Endothelial cell of umbilical vein (primary cell): ENCODE measurements at regions not wholly inside any gene's neighbourhood (a gene's known extent, or its start where the extent isn't known, plus 50 kb on each side); places are given as distances from the start of the nearest gene placed in this dataset.

Source experiments
- BruUV-seq: library from RNA; stranded (reverse); fragments of 400-500 nt; replicated peaks from 2 replicates; lab custom pipeline; 2021; lab: Mats Ljungman, UMichigan
- CTCF ChIA-PET: fragments of 300-600, 350-600 bp; sonication (Branson Sonifier 250); formaldehyde crosslinking; loops from one replicate; lab custom pipeline; 2021; ENCODE audit warnings: antibody characterized with exemption, inconsistent platforms; lab: Charles Lee
- POLR2A ChIA-PET: fragments of 300-600, 350-600 bp; sonication (Branson Sonifier 250); formaldehyde crosslinking; loops from one replicate; lab custom pipeline; 2021; ENCODE audit warnings: antibody characterized with exemption, inconsistent platforms; lab: Charles Lee
- DNase-seq: peaks from one replicate; pipeline ENCODE4 v3.0.0-alpha.2; 2011; ENCODE audit warnings: low read depth, low spot score
- FAIRE-seq: peaks from 2 replicates; lab custom pipeline; 2011; peaks lifted over from hg19 to GRCh38; lab: Jason Lieb, UNC
- H2AFZ ChIP-seq: 2 replicates; pipeline ENCODE4 v1.6.0; 2012; ENCODE audit warnings: low read depth, low read length, control low read depth, inconsistent platforms
- H3K27ac ChIP-seq: 2 replicates; pipeline ENCODE4 v1.5.1; 2011; ENCODE audit warnings: low read depth, mild to moderate bottlenecking, control low read depth, low read length, moderate library complexity; ENCODE audit not compliant: insufficient read depth
- H3K27me3 ChIP-seq, 2 experiments: 2 replicates each; pipeline versions ENCODE4 v1.6.0 to v1.6.1; 2011; ENCODE audit warnings: low read length in 2 of 2, mixed read lengths in 1 of 2; ENCODE audit not compliant: control insufficient read depth in 2 of 2, insufficient read depth in 2 of 2
- H3K36me3 ChIP-seq, 2 experiments: 2 replicates in 1 of 2; 3 replicates in 1 of 2; pipeline ENCODE4 v1.5.1; 2011; ENCODE audit warnings: low read length in 2 of 2, mild to moderate bottlenecking in 1 of 2, moderate library complexity in 1 of 2; ENCODE audit not compliant: control insufficient read depth in 2 of 2, insufficient read depth in 2 of 2; ENCODE audit errors: extremely low read depth in 1 of 2
- H3K4me1 ChIP-seq: 3 replicates; pipeline ENCODE4 v1.5.1; 2011; ENCODE audit warnings: mild to moderate bottlenecking, low read length; ENCODE audit not compliant: control insufficient read depth, insufficient read depth; ENCODE audit errors: extremely low read depth
- H3K4me2 ChIP-seq: 2 replicates; pipeline ENCODE4 v1.6.1; 2011; ENCODE audit warnings: low read length, control low read depth, mixed read lengths; ENCODE audit not compliant: insufficient read depth
- H3K4me3 ChIP-seq, 3 experiments: fragments of 200-600 bp in 1 of 3; sonication (generic), shearing (Covaris generic) in 1 of 3; replicated peaks in 1 of 3; 2 replicates each; pipeline ENCODE4 v1.5.1; 2011 to 2016; ENCODE audit warnings: control low read depth in 3 of 3, low read length in 3 of 3, mild to moderate bottlenecking in 2 of 3, inconsistent platforms in 1 of 3, low read depth in 1 of 3, moderate library complexity in 1 of 3; ENCODE audit not compliant: insufficient read depth in 1 of 3
- H3K79me2 ChIP-seq: 2 replicates; pipeline ENCODE4 v1.6.0; 2012; ENCODE audit warnings: low read length, inconsistent platforms; ENCODE audit not compliant: control insufficient read depth, insufficient read depth
- H3K9ac ChIP-seq: replicated peaks from 2 replicates; pipeline ENCODE3; 2011; ENCODE audit warnings: low read length, control low read depth; ENCODE audit not compliant: insufficient read depth; ENCODE audit errors: extremely low read depth
- H3K9me1 ChIP-seq: replicated peaks from 3 replicates; pipeline ENCODE4 v1.6.0; 2011; ENCODE audit warnings: mild to moderate bottlenecking, low read length; ENCODE audit not compliant: control insufficient read depth, insufficient read depth; ENCODE audit errors: extremely low read depth
- H3K9me3 ChIP-seq: replicated peaks from 2 replicates; pipeline ENCODE4 v1.5.1; 2012; ENCODE audit warnings: low read length, inconsistent platforms; ENCODE audit not compliant: control insufficient read depth, insufficient read depth
- H4K20me1 ChIP-seq: replicated peaks from 2 replicates; pipeline ENCODE3; 2011; ENCODE audit warnings: mild to moderate bottlenecking, low read length; ENCODE audit not compliant: control insufficient read depth, insufficient read depth; ENCODE audit errors: extremely low read depth
- EZH2 ChIP-seq: IDR thresholded peaks from 2 replicates; pipeline ENCODE4 v1.6.1; 2012; ENCODE audit warnings: borderline replicate concordance, low read depth, mild to moderate bottlenecking, moderate library complexity, low read length, inconsistent platforms; ENCODE audit not compliant: severe bottlenecking
- JUN ChIP-seq: IDR thresholded peaks from 2 replicates; pipeline ENCODE4 v1.6.1; 2011; ENCODE audit warnings: borderline replicate concordance, low read depth; ENCODE audit not compliant: insufficient read length, insufficient read depth
- MYC ChIP-seq: IDR thresholded peaks from one replicate; pipeline ENCODE4 v1.6.1; 2011; ENCODE audit warnings: mild to moderate bottlenecking, low read depth, low read length
- POLR2A ChIP-seq: IDR thresholded peaks from 2 replicates; pipeline ENCODE4 v1.6.1; 2012; ENCODE audit warnings: low read depth, mild to moderate bottlenecking, control low read depth, low read length
- POLR2AphosphoS5 ChIP-seq: IDR thresholded peaks from 2 replicates; pipeline ENCODE4 v1.6.1; 2012; ENCODE audit warnings: low read depth, mild to moderate bottlenecking, control low read depth, low read length, moderate library complexity; ENCODE audit not compliant: insufficient read depth
- dilution Hi-C: fragments of 300-500 bp; cut with MboI; formaldehyde crosslinking; loops from one replicate; pipeline ENCODE4 v1.15.0; 2019; ENCODE audit warnings: low sequenced_read_pairs; ENCODE audit not compliant: extremely low pct_ligation_motif_present
- intact Hi-C: fragments of 100-400 bp; cut with micrococcal nuclease; formaldehyde crosslinking; loops from one replicate; pipeline ENCODE4 v1.10.0; 2022
- TF ChIP-seq, protein P1 (sequence below): IDR thresholded peaks from 2 replicates; pipeline ENCODE4 v1.6.1; 2011; ENCODE audit not compliant: insufficient read depth, insufficient read length

DNA sequence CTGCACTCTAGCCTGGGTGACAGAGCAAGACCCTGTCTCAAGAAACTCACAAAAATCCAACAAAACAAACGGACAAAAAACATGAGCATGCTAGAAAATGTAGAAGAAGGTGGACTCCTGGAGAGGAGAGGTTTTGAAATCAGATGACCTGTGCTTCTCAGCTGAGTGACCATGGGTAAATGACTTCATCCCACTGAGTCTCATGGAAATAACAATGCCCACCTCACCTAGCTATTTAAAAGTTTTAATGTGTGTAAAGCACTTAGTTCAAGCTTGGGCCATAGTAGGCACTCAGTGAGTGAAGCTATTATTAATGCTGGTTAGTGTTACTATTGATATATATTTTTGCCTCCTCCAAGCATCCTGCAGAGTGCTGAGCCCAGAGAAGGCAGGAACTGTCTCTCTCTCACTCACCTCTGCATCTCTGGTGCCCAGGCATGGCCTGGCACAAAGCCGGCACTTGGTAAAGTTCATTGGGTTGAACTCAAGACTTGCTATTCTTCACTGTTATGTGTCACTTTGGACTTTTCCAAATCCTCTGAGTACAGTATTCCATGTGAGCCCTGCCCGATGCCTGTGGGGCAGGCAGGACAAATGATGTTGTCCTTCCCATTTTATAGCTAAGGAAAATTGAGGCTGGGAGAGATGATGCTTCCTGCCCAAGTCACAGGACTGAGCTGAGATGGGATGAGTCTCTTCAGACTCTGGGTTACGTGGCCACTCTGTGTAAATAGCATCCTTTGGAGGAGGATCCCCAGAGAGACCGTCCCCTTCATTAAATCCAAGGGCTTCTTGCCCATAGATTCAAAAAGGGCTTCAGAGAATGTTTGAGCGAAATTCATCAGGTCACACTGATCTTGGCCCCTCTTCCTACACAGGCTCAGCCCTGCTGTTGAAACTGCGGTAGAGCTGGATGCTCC lies 81.4 kb upstream of the EMX2 start:
- no peaks in the 10 kb centered on the region for H3K79me2 ChIP-seq
- H3K4me2 ChIP-seq, result peak overlapping the region; percentile 23
- CTCF ChIA-PET, result interaction anchor here (0.8 to 9.7 kb wide), 11 partner anchors 8 to 244 kb away, joined by 3 to 190 read pairs (median 7); no protein-coding TSS in a partner anchor
- no peaks in the 10 kb centered on the region for H3K9me1 ChIP-seq
- H3K4me1 ChIP-seq, result peaks cover 46% of the 10 kb centered on the region
- BruUV-seq, result TSS peak; percentile 43
- intact Hi-C loops (loop anchor here (5.0 kb wide), 1 partner anchor 586 kb away; the partner anchor contains the start of gene RAB11FIP2), dilution Hi-C loops (no loop called here)
- H3K9ac ChIP-seq, result peak overlapping the region; percentile 59
- H3K9me3 ChIP-seq, result no peaks in the 10 kb centered on the region
- no peak for DNase-seq
- FAIRE-seq, result no peak
- no peaks in the 10 kb centered on the region for H3K36me3 ChIP-seq
- H3K27ac ChIP-seq, result peak overlapping the region; percentile 89
- TF ChIP-seq POLR2AphosphoS5, result no peak
- no peak for TF ChIP-seq MYC
- no peak for TF ChIP-seq POLR2A
- TF ChIP-seq EZH2, result no peak
- TF ChIP-seq, protein P1, sequence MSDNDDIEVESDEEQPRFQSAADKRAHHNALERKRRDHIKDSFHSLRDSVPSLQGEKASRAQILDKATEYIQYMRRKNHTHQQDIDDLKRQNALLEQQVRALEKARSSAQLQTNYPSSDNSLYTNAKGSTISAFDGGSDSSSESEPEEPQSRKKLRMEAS, result no peak
- TF ChIP-seq JUN, result no peak
- H3K27me3 ChIP-seq, result no peaks in the 10 kb centered on the region
- no peak overlapping the region for H2AFZ ChIP-seq
- POLR2A ChIA-PET, result interaction anchor here (1.1 kb wide), 1 partner anchor 18 kb away, joined by 4 read pairs; no protein-coding TSS in a partner anchor
- no peaks in the 10 kb centered on the region for H4K20me1 ChIP-seq
- no peak overlapping the region for H3K4me3 ChIP-seq
